ENCODE measurements at regions not wholly inside any gene's neighbourhood (a gene's known extent, or its start where the extent isn't known, plus 50 kb on each side); places are given as distances from the start of the nearest gene placed in this dataset.
"Not testable (repeated sequence)": the region's sequence is repeated elsewhere in the genome, so short reads cannot be mapped to it uniquely, and the experiment has no call there.

DNA sequence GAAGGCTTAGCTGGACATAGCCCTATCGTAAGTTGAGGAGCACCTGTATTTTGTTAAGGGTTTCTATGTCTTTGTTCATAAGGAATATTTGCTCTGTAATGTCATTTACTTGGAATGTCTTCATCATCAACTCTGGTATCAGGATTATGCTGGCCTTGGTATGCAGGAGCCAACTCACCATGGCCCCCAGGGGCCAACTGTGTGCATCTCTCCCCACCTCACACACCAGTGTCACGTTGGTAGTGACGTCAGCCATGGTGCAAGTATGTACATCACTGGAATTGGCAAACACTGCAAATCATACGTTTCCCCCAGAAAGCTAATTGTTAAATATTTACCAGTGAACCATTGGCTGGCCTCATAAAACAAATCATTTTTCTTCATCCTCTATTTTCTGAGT, 70.8 kb downstream of the YTHDF1 start:
- Mint-ChIP-seq H3K9me3 (peaks cover 15% of the 10 kb centered on the region), H3K27me3 (peaks cover 29% of the 10 kb centered on the region), H3K4me3 (no peak overlapping the region), H3K4me1 (no peaks in the 10 kb centered on the region), H3K36me3 (ENCODE audit: low read depth) (peaks cover 1% of the 10 kb centered on the region), H3K27ac (no peak overlapping the region)
- ChIA-PET CTCF (no interaction called here), POLR2A (no interaction called here)
- no peak for DNase-seq

DNA sequence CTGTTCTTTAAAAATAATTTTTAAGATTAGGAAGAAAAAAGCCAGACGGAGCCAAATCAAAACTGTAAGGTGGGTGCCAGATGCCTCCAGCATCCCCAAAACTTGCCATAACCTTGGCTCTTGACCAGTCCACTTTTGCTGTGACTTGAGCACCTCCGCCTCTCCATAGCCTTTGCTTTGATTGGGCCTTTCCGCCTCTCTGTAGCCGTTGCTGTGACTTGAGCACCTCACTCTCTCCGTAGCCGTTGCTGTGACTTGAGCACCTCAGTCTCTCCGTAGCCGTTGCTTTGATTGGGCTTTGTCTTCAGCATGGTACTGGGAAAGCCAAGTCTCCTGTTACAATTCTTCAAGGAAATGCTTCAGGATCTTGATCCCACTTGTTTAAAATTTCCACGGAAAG, 73.0 kb downstream of the YTHDF1 start:
- Mint-ChIP-seq H3K27me3 (peaks cover 25% of the 10 kb centered on the region), H3K27ac (no peak overlapping the region), H3K4me1 (no peaks in the 10 kb centered on the region), H3K4me3 (no peak overlapping the region), H3K9me3 (peaks cover 7% of the 10 kb centered on the region), H3K36me3 (ENCODE audit: low read depth) (peaks cover 1% of the 10 kb centered on the region)
- ChIA-PET CTCF (no interaction called here), POLR2A (no interaction called here)
- no peak for DNase-seq

DNA sequence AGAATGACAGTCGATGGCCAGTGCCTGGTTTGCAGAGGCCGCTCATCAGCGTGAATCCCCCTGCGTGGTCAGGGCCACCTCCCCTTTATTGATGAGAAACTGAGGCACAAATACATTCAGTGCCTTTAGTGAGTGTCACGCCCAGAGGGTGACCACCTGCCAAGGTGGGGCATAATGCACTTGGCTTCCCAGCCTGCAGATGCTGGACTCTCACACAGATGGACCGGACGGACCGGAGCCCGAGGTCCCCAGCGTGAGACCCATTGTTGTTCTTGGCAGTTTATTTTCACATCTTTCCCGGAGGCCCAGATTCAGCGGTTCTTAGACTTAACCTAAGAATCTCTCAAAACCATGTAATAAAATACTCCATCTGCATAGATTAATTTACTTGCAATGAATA, 74.4 kb downstream of the YTHDF1 start:
- no peaks in the 10 kb centered on the region for H3K4me1 Mint-ChIP-seq
- CTCF ChIA-PET = no interaction called here
- no peaks in the 10 kb centered on the region for H3K9me3 Mint-ChIP-seq
- H3K36me3 Mint-ChIP-seq (ENCODE audit: low read depth) = no peaks in the 10 kb centered on the region
- no peak overlapping the region for H3K4me3 Mint-ChIP-seq
- DNase-seq = no peak
- POLR2A ChIA-PET = no interaction called here
- H3K27me3 Mint-ChIP-seq = peaks cover 18% of the 10 kb centered on the region
- no peak overlapping the region for H3K27ac Mint-ChIP-seq

DNA sequence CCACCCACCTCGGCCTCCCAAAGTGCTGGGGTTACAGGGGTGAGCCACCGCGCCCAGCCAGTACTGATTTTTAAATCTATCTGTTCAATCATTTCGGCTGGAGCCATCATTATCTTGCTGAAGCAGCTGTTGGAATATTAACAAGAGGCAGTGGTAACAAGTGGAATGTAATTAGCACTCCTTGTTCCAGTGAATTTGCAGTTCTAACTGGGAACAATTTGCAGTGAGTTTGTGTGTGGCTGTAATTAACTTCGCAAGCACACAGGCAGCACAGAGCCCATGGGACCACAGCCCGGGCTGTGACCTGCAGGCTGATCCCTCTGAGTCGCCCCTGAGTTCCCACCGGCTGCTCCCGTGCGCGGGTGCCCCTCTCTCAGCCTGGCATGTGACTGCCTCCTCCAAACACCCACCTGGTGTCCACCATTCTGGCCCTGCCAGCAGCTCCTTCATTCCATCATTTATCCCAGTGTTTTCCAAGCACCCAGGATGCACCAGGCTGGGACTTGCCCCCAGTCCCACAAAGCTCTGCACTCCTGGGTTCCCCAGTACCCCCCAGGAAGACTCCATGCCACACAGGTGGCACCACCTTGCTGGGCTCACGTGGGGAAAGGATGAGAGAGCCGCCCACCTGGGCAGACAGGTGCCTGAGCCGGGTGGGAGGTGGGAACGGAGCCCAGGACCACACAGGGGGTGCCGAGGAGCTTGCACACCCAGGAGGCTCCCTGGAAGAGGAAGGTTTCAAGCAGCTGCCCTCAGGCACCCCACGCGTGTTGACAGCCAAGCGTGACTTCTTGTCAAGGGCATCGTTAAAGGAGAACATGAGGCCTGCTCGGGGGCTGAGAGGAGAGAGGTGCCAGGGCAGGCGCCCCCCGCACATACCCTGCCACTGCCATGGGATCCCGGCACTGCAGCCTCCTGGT, 75.2 kb downstream of the YTHDF1 start:
- Mint-ChIP-seq H3K27ac (no peak overlapping the region), H3K4me3 (no peak overlapping the region), H3K4me1 (no peaks in the 10 kb centered on the region), H3K36me3 (ENCODE audit: low read depth) (no peaks in the 10 kb centered on the region), H3K9me3 (no peaks in the 10 kb centered on the region), H3K27me3 (peaks cover 14% of the 10 kb centered on the region)
- no peak for DNase-seq
- ChIA-PET CTCF (no interaction called here), POLR2A (no interaction called here)

DNA sequence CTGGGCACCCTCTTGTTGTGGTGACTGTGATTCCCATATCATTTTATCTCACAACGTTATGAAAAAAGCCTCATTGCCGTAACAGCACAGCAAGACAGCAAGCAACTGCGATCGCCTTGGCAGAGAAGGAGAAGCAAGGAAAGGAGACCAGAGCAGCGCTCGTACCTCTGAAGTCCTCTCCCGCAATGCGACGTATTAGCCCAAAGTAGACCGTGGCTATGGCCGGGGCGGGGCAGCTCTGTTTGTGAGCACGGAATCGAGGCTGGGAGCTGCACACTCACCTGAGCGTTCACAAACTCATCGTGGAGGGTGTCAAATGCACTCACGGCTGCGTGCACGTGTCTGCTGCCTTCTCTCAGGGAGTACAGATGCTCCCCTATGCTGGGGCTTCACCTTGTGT, 76.1 kb downstream of the YTHDF1 start:
- H3K9me3 Mint-ChIP-seq = no peaks in the 10 kb centered on the region
- H3K4me1 Mint-ChIP-seq = no peaks in the 10 kb centered on the region
- ChIA-PET CTCF (no interaction called here), POLR2A (no interaction called here)
- no peak for DNase-seq
- no peak overlapping the region for H3K27ac Mint-ChIP-seq
- H3K36me3 Mint-ChIP-seq (ENCODE audit: low read depth) = no peaks in the 10 kb centered on the region
- no peak overlapping the region for H3K4me3 Mint-ChIP-seq
- H3K27me3 Mint-ChIP-seq = peaks cover 5% of the 10 kb centered on the region

DNA sequence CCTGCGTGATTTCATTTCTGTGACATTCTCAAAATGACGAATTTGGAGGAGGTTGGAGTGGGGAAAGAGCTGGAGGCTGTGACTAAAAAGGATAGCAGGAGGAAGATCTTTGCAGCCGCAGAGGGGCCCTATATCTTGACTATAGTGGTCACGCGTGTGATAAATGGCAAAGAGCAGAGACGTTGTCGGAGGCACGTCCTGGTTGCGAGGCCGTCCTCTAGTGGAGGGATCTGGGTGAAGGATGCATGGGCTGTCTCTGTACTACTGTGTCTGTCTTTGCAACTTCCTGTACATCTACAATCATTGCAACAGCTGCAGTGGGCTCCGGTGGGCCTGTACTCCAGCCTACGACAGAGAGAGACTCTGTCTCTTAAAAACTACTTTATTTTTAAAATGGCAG, 76.6 kb downstream of the YTHDF1 start:
- H3K4me3 Mint-ChIP-seq = no peak overlapping the region
- H3K36me3 Mint-ChIP-seq (ENCODE audit: low read depth) = no peaks in the 10 kb centered on the region
- CTCF ChIA-PET = no interaction called here
- no peaks in the 10 kb centered on the region for H3K4me1 Mint-ChIP-seq
- no peaks in the 10 kb centered on the region for H3K9me3 Mint-ChIP-seq
- POLR2A ChIA-PET = no interaction called here
- H3K27me3 Mint-ChIP-seq = peaks cover 5% of the 10 kb centered on the region
- no peak for DNase-seq
- no peak overlapping the region for H3K27ac Mint-ChIP-seq

DNA sequence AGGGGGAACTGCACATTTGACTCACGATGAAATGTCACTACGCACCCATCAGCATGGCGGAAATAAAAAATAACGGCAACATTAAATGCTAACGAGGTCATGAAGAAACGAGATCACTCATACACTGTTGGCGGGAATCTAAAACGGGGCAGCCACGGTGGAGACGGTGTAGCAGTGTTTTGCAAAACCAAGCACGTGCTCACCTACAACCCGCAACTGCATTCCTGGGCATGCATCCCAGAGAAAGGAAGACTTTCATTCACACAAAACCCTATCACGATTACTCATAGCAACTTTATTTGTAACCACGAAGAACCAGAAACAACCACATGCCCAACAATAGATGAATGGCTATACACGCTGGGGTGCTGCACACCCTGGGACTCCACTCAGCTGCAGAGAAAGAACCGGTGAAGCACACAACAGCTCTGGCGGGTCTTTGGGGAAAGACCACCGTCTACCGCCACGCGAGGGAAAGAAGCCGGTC, 77.0 kb downstream of the YTHDF1 start:
- POLR2A ChIA-PET = no interaction called here
- H3K4me3 Mint-ChIP-seq = no peak overlapping the region

DNA sequence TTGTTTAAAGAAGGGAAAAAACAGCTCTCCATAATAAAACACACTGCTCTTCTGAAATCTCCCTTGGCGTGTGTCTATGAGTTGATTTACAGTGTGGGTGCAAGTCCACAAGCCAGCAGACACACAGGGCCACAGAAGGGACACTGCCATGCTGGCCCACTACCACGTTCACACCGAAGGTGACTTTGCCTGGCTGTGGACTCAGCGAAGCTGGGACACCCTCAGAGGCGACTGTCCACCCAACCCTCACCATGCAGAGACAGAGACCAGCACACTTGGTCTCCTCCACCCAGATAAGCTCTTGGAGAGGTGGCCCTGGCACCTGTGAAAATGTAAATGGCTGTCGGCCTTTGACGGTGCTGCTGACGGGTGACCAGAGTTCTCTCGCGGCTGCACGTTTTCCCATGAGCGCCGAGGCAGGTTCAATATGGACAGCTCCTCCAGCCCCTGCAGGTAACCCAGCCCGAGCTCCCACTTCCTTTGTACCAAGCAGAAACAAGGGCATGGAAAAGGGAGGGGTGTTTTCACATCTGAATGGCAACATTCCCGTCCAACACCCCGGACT, 78.0 kb downstream of the YTHDF1 start:
- peaks cover 4% of the 10 kb centered on the region for H3K27me3 Mint-ChIP-seq
- POLR2A ChIA-PET = no interaction called here
- H3K4me1 Mint-ChIP-seq = no peaks in the 10 kb centered on the region
- DNase-seq = no peak
- no peaks in the 10 kb centered on the region for H3K9me3 Mint-ChIP-seq
- no peak overlapping the region for H3K27ac Mint-ChIP-seq
- H3K36me3 Mint-ChIP-seq (ENCODE audit: low read depth) = no peaks in the 10 kb centered on the region
- H3K4me3 Mint-ChIP-seq = no peak overlapping the region
- CTCF ChIA-PET = no interaction called here

More for the DNA sequence above, 77.0 kb downstream of the YTHDF1 start:
- CTCF ChIA-PET = no interaction called here
- Mint-ChIP-seq H3K4me1 (no peaks in the 10 kb centered on the region), H3K36me3 (ENCODE audit: low read depth) (no peaks in the 10 kb centered on the region), H3K27me3 (peaks cover 5% of the 10 kb centered on the region), H3K9me3 (no peaks in the 10 kb centered on the region), H3K27ac (no peak overlapping the region)
- no peak for DNase-seq

DNA sequence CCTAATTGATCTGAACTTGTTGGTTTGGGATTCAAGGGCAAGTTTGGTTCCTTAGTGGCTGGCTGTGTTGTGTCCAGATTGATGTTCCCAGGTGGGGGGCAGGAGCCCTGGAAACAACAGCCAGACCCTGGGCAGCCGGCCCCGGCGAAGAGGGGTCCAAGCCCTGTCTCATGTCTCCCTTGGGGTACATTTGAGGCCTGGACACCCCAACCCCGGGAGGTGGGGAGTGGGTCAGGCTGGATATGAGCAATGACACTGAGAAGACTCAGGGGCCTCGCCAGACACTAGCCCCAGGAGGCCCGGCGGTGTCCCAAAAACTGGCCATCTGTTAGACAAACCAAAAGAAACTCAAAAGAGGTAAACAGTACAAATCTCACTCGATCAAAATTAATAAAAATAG, 79.6 kb downstream of the YTHDF1 start:
- POLR2A ChIA-PET = no interaction called here
- Mint-ChIP-seq H3K9me3 (no peaks in the 10 kb centered on the region), H3K4me3 (no peak overlapping the region), H3K36me3 (ENCODE audit: low read depth) (no peaks in the 10 kb centered on the region), H3K27me3 (peaks cover 4% of the 10 kb centered on the region), H3K27ac (no peak overlapping the region), H3K4me1 (no peaks in the 10 kb centered on the region)
- DNase-seq = no peak
- CTCF ChIA-PET = no interaction called here

DNA sequence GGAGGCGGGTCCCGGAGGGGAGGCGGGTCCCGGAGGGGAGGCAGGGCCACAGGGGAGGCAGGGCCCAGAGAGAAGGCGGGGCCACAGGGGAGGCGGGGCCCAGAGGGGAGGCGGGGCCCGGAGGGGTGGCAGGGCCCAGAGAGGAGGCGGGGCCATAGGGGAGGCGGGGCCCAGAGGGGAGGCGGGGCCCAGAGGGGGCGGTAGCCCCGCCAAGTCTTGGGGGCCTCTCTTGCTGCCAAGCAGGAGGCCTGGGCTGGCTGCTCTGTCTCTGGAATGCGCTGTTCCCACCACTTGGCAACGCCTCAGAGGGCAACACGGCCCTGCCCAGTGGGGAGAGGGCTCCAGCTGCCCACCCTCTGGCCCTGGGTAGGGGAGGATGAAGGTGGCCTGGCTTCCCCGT, 80.5 kb downstream of the YTHDF1 start:
- CTCF ChIA-PET = no interaction called here
- Mint-ChIP-seq H3K4me1 (no peaks in the 10 kb centered on the region), H3K36me3 (ENCODE audit: low read depth) (no peaks in the 10 kb centered on the region), H3K27me3 (peaks cover 5% of the 10 kb centered on the region), H3K9me3 (no peaks in the 10 kb centered on the region), H3K4me3 (no peak overlapping the region), H3K27ac (no peak overlapping the region)
- no peak for DNase-seq
- POLR2A ChIA-PET = no interaction called here

DNA sequence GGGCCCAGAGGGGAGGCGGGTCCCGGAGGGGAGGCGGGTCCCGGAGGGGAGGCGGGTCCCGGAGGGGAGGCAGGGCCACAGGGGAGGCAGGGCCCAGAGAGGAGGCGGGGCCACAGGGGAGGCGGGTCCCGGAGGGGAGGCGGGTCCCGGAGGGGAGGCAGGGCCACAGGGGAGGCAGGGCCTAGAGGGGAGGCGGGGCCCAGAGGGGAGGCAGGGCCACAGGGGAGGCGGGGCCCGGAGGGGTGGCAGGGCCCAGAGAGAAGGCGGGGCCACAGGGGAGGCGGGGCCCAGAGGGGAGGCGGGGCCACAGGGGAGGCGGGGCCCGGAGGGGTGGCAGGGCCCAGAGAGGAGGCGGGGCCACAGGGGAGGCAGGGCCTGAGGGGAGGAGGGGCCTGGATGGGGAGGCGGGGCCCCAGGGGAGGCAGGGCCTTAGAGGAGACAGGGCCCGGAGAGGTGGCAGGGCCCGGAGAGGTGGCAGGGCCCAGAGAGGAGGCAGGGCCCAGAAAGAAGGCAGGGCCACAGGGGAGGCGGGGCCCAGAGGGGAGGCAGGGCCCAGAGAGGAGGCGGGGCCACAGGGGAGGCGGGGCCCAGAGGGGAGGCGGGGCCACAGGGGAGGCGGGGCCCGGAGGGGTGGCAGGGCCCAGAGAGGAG, 81.1 kb downstream of the YTHDF1 start:
- H3K4me3 Mint-ChIP-seq; H3K4me1 Mint-ChIP-seq; H3K36me3 Mint-ChIP-seq (ENCODE audit: low read depth); H3K27me3 Mint-ChIP-seq; POLR2A ChIA-PET; H3K27ac Mint-ChIP-seq; H3K9me3 Mint-ChIP-seq; CTCF ChIA-PET; DNase-seq: not testable (repeated sequence)

DNA sequence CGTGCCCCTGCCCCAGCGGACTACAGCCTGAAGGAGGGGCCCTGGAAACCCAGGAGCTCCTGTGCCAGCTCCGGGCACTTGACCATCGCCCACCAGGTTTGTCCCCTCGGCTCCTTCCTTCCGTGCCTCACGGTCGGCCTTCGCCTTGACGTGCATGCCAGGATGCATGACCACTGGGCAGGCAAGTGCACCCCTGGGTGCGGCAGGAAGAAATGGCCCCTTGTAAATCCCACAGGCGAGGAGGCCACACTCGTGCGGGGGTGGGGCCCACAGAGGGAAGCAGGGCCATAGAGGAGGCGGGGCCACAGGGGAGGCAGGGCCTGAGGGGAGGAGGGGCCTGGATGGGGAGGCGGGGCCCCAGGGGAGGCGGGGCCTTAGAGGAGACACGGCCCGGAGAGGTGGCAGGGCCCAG, 81.7 kb downstream of the YTHDF1 start:
- Mint-ChIP-seq H3K27me3 (peaks cover 7% of the 10 kb centered on the region), H3K36me3 (ENCODE audit: low read depth) (no peaks in the 10 kb centered on the region), H3K9me3 (no peaks in the 10 kb centered on the region), H3K4me3 (no peak overlapping the region), H3K27ac (no peak overlapping the region), H3K4me1 (no peaks in the 10 kb centered on the region)
- ChIA-PET POLR2A (no interaction called here), CTCF (interaction anchor here (0.7 kb wide), 1 partner anchor 15 kb away, joined by 3 read pairs; no protein-coding TSS in a partner anchor)
- DNase-seq = no peak

DNA sequence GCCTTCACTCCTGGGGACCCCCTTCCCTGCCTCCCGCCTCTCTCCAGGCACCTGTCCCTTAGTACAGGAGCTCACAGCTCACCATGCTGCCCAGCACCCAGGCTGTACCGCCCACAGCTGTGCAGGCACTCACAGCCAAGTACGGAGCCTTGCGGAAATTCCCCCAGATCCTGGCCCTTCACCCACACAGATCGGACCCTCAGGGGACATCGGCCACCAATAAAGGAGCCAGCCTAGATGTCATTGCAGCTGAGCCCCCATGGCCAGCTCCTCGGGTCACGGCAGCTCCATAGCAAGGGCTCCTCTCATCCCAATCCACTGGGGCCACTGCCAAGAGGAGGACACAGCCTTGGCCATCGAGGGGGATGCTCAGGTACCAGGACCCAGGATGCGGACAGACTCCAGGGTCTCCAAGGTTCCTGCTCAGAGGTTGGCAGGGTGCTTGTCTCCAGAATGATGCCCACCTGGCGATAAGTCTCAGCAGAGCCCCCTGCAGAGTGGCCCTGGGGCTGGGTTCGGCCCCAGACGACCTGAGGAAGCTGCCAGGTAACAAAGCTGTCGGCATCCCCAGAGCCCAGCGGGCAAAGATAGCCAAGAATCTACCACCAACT, 82.3 kb downstream of the YTHDF1 start:
- no peak overlapping the region for H3K4me3 Mint-ChIP-seq
- ChIA-PET CTCF (interaction anchor here (0.6 to 0.7 kb wide), 2 partner anchors 15 to 90 kb away, joined by 3 read pairs; no protein-coding TSS in a partner anchor), POLR2A (no interaction called here)
- H3K27me3 Mint-ChIP-seq = peaks cover 5% of the 10 kb centered on the region
- DNase-seq = no peak
- H3K4me1 Mint-ChIP-seq = no peaks in the 10 kb centered on the region
- no peaks in the 10 kb centered on the region for H3K9me3 Mint-ChIP-seq
- no peak overlapping the region for H3K27ac Mint-ChIP-seq
- no peaks in the 10 kb centered on the region for H3K36me3 Mint-ChIP-seq (ENCODE audit: low read depth)

Data from activated CD4-positive, alpha-beta T cell treated with anti-CD3 and anti-CD28 coated beads, Interleukin-2, amount 10 ng/mL, durations not matched to agents 7 days and 5 days (primary cell).